Neuron (in vitro differentiated cells): ENCODE measurements at regions not wholly inside any gene's neighbourhood (a gene's known extent, or its start where the extent isn't known, plus 50 kb on each side); places are given as distances from the start of the nearest gene placed in this dataset.

Experiments
- H2AFZ ChIP-seq: one replicate; pipeline ENCODE4 v1.6.1; 2013; ENCODE audit warnings: low read depth, mild to moderate bottlenecking, inconsistent platforms, low read length, moderate library complexity
- H3K27me3 ChIP-seq: one replicate; pipeline ENCODE4 v1.6.1; 2013; ENCODE audit warnings: low read length; ENCODE audit not compliant: insufficient read depth
- H3K36me3 ChIP-seq: one replicate; pipeline ENCODE4 v1.6.1; 2013; ENCODE audit warnings: low read length; ENCODE audit not compliant: insufficient read depth
- H3K4me1 ChIP-seq: one replicate; pipeline ENCODE4 v1.6.1; 2013; ENCODE audit warnings: low read length; ENCODE audit not compliant: insufficient read depth
- H3K4me3 ChIP-seq: 2 replicates; pipeline ENCODE4 v1.5.1; 2013; ENCODE audit warnings: mild to moderate bottlenecking, low read length, moderate library complexity
- H3K9me3 ChIP-seq: one replicate; pipeline ENCODE4 v1.6.1; 2013; ENCODE audit warnings: low read length

DNA sequence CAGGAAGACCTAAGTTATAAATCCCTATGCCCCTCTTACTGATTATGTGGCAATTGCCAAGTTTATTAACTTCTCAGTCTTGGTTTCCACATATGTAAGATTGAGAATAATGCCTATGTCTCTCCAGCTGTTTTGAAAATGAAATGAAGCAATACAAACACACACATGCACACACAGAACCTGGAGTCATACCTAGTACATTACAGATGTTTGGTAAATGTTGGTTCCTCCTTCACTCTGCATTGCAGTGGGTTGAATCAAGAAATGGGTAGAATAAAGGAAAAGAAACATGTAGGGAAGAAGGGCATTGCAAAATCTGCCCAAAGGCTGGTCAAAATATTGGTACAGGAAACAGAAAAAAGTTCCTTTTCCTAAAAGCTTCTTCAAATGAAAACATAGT is 309.9 kb upstream of the EMCN start:
- Histone ChIP-seq H3K4me3 (no peak overlapping the region), H2AFZ (no peak overlapping the region), H3K27me3 (no peaks in the 10 kb centered on the region), H3K9me3 (no peaks in the 10 kb centered on the region), H3K36me3 (no peaks in the 10 kb centered on the region), H3K4me1 (peaks cover 8% of the 10 kb centered on the region)

DNA sequence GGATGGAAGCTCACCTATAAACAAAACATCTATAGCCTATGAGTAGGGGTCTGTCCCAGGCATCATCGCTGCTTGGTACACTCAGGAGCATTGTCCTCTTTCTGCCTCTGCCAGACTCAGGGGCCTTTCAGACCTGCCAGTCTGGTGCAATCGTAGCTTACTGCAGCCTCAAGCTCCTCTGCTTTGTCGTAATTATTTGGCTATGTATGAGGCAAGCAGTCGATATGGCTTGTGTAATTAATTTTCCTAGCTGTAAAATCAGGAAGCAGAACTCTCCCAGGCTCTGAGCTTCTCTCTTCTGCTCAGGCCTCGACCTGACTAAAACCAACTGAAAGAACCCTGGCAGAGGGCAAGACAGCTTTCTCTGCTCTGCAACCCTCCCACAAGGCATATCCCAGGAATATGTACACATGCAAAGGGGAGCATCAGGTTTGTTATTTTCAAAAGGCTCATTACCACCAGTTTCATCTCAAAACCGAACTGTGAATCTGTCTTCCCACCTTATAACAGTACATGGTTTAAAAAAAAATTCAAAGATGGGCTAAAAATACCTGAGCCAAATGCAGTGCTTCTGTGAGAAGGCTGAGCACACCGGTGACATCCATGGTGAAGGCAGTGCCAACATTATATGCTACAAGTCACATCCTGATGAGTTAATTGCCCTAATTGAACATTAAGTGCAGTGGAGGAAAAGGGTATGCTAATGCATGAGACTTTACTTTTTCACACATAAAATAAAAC is 309.2 kb upstream of the EMCN start:
- no peak overlapping the region for H3K4me3 ChIP-seq
- no peak overlapping the region for H2AFZ ChIP-seq
- peaks cover 8% of the 10 kb centered on the region for H3K4me1 ChIP-seq
- no peaks in the 10 kb centered on the region for H3K27me3 ChIP-seq
- no peaks in the 10 kb centered on the region for H3K9me3 ChIP-seq
- H3K36me3 ChIP-seq: no peaks in the 10 kb centered on the region

DNA sequence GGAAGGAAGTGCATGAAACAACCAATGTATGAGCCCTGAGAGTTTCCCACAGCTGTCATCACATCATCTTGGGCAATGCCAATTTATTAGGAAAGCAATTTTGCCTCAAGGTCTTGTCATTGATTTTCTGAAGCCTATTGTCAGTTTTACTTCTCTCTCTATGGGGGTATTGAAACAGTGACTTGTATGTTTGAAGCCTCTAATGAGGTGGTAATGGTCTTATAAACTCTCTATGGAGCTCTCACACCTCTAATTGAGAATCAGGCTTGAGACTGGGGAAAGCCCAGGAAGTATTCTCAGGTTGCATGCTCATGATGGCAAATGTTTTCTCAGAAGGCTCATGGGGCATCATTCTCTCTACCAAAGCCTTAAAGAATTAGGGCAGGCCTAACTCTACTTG is 308.2 kb upstream of the EMCN start:
- no peak overlapping the region for H2AFZ ChIP-seq
- no peak overlapping the region for H3K4me3 ChIP-seq
- no peaks in the 10 kb centered on the region for H3K27me3 ChIP-seq
- peaks cover 8% of the 10 kb centered on the region for H3K4me1 ChIP-seq
- no peaks in the 10 kb centered on the region for H3K9me3 ChIP-seq
- no peaks in the 10 kb centered on the region for H3K36me3 ChIP-seq

DNA sequence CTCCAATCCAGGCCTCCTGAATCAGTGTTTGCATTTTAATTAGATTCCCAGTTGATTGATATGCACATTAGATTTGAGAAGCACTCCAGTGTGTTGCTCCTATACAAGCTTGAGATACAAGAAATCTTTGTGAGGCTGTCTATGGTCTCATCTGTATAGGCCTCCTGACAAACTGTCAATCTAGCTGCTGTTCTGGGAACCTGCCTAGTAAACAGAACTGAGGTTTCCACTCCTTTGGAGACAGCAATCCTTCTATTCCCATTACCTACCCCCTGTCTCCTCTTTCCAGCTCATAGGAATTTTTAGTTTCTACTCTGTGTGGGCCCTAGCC is 306.1 kb upstream of the EMCN start:
- Histone ChIP-seq H3K9me3 (no peaks in the 10 kb centered on the region), H3K4me1 (peaks cover 8% of the 10 kb centered on the region), H2AFZ (peak overlapping the region; percentile 51), H3K4me3 (no peak overlapping the region), H3K27me3 (no peaks in the 10 kb centered on the region), H3K36me3 (no peaks in the 10 kb centered on the region)

DNA sequence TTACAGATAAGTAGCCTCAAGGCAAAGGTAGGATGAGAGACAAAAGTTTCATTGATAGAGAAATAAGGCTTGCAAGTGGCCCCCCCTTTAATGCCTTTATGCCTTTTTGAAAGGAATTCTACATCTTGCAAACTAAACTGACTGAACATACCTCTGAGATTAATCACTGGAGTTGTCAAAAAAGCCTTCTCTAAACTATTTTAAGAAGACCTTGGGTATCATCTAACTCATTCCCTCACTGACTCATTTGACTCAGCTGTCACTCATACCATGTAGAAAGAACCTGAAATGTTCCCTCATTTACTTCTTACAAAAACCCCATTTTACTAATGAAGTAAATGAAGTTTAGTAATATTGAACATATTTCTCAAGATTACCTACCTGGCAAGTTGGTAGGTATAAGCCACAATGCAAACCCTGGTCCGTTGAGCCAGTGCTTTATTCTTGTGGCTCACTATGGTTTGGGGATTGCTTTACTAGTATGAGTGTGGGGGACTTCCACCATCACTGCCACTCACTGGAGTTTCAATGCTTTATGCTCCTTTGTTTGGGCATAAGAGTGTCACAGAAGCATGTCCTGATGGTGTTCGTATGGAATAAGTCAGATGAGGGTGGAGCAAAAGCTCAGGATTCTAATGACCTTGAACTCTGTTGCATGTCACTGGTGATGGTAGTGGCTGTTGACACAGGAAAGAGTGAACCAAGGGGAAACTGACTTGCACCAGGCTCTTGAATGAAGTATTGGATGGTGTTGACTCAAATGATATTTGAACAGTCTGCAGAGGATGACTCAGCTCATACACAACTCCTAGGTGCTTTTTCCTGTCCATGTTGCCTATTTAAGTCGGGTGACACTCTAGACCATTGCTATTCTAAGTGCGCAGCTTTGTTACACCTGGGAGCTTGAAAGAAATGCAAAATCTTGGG is 305.5 kb upstream of the EMCN start:
- Histone ChIP-seq H3K27me3 (no peaks in the 10 kb centered on the region), H2AFZ (peak overlapping the region; percentile 51), H3K36me3 (no peaks in the 10 kb centered on the region), H3K9me3 (no peaks in the 10 kb centered on the region), H3K4me3 (no peak overlapping the region), H3K4me1 (peaks cover 8% of the 10 kb centered on the region)

DNA sequence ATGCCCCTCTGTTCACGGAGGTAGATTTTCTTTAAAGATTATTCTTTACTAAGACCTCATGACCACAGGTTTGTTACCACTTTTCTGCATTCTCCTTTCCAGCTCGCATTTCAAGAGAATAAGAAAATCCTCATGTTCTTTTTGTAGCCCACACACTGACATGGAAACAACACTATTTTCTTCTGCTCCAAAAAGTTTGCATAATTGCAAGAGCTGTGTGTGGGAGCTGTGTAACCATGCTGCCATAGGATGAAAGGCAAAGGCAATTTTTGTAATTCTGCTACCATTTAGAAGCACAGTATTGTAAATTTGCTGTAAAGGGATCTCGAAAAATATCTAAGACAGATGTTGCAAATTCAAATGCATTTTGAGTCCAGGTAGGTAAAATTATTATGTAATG is 302.4 kb upstream of the EMCN start:
- no peaks in the 10 kb centered on the region for H3K36me3 ChIP-seq
- no peaks in the 10 kb centered on the region for H3K27me3 ChIP-seq
- peaks cover 8% of the 10 kb centered on the region for H3K4me1 ChIP-seq
- H3K4me3 ChIP-seq: no peak overlapping the region
- H2AFZ ChIP-seq: no peak overlapping the region
- no peaks in the 10 kb centered on the region for H3K9me3 ChIP-seq

DNA sequence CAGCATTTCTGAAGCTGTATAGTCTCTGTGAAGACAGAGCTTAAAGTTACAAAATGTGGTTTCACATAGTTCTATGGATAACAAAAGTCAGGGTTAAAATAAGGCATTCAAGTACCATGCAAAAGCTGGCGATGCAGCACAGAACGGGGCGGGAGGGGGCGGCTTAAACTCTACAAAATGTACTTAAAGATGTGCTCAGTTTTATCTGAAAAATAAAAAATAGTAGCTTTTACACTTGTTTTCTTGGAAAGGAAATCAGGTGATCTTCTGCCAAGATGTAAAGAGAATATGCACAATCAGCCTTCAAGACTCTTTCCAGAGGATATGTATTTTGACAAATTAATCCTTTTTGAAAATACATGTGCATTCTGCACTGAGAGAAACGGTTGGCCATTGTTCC is 301.7 kb upstream of the EMCN start:
- Histone ChIP-seq H2AFZ (no peak overlapping the region), H3K4me1 (peaks cover 8% of the 10 kb centered on the region), H3K27me3 (no peaks in the 10 kb centered on the region), H3K9me3 (no peaks in the 10 kb centered on the region), H3K36me3 (no peaks in the 10 kb centered on the region), H3K4me3 (no peak overlapping the region)

DNA sequence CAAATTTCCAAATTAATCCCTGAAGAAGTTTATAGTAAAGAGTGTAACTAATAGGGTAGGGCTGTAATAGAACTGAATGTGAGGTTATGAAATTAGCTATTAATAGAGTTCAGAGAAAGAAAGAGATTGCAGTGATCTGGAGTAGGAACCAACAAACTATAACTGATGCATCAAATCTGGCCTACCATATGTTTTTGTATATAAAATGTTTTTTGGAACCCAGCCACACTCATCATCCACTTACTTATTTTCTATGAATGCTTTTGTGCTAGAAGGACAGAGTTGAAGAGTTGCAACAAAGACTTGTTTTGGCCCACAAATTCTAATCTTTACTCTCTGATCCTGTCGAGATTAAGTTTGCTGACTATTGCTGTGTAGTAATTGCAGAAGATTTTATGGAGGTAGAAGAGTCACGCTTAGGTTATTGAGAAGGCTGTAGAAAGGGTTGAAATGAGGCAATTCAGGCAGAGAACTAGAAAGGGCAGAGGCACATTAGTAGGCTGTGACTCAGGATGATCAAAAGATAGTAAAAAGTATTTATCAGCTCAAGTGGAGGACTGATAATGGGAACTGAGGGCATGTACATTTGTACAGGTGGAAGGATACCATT is 298.7 kb upstream of the EMCN start:
- no peaks in the 10 kb centered on the region for H3K36me3 ChIP-seq
- no peak overlapping the region for H3K4me3 ChIP-seq
- no peaks in the 10 kb centered on the region for H3K27me3 ChIP-seq
- H2AFZ ChIP-seq: no peak overlapping the region
- H3K9me3 ChIP-seq: no peaks in the 10 kb centered on the region
- peaks cover 3% of the 10 kb centered on the region for H3K4me1 ChIP-seq

DNA sequence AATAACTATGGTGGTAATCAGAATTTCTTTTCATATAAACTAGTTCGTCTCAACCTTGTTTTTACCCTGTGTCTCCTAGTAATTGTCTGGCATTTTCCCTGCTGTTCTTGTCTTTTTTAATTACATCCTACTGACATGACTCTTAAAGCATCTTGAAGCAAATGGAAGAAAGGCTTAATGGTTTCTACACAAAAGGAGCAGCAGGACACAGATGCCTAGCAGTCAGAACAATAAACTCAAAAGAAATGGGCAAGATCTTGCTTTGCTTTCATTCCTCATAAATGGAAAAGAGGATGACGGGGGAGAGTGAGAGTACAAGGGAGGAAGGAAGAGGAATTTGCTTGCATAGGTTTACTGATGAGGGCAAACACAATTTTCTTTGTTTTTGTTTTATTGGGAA is 293.2 kb upstream of the EMCN start:
- Histone ChIP-seq H3K4me1 (peaks cover 15% of the 10 kb centered on the region), H3K4me3 (no peak overlapping the region), H3K36me3 (no peaks in the 10 kb centered on the region), H3K27me3 (no peaks in the 10 kb centered on the region), H2AFZ (no peak overlapping the region), H3K9me3 (no peaks in the 10 kb centered on the region)

DNA sequence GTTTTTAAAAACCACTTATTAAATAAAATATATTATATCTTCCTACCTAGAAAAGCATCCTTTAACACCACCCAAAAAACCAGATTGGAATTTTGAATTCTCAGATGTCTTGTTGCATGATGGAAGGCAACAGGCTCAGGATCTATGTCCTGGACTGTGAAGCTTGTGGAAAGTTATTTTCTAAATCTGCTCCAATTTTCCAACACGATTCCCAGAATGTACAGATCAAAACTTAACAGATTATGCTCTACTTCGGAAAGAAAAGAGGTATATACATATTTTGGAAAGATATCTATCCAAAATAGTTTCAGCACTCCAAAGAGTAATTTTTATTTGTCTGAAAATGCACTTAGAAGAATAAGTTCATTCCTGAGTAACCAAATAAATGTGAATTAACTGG is 291.7 kb upstream of the EMCN start:
- Histone ChIP-seq H3K27me3 (no peaks in the 10 kb centered on the region), H3K4me1 (peaks cover 15% of the 10 kb centered on the region), H2AFZ (no peak overlapping the region), H3K9me3 (no peaks in the 10 kb centered on the region), H3K36me3 (no peaks in the 10 kb centered on the region), H3K4me3 (no peak overlapping the region)

DNA sequence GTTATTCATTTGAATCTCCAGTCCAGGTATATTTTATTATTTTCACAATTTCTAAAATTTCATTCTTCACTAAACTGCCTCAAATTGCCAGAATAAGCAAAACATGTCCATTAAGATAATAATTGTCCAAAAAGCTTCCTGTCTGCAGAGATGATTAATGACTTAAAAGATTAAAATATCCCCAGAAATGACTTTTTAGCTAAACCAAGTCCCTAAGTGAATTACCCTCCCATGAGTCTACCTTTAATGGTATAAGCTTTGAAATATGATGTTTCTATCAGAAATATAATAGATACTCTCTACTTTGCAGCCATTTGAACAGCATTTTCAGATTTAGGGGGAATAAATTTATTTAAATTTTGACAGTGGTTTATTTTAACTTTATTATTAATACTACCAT is 289.2 kb upstream of the EMCN start:
- Histone ChIP-seq H3K36me3 (no peaks in the 10 kb centered on the region), H3K4me3 (no peak overlapping the region), H2AFZ (no peak overlapping the region), H3K27me3 (no peaks in the 10 kb centered on the region), H3K9me3 (no peaks in the 10 kb centered on the region), H3K4me1 (peaks cover 15% of the 10 kb centered on the region)

DNA sequence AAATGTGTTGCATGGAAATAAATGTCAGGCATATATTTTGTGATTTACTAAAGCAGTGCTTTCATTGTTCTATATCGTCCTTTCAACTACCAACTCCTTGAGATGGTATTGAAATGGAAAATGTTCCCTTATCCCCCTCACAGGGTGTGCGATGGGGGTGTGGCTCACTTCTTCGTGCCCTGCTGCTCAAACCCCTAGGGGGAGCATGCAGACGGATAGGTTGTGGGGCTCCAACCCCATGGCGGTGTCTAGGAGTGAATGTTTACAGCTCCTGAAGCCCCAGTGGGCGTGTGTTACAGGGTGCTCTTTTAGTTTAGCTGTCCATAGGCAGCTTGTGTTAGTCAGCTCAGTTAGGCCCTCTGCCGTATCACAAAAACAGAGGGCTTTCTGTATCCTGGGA is 287.7 kb upstream of the EMCN start:
- H3K4me1 ChIP-seq: peaks cover 2% of the 10 kb centered on the region
- H3K36me3 ChIP-seq: no peaks in the 10 kb centered on the region
- no peaks in the 10 kb centered on the region for H3K9me3 ChIP-seq
- H2AFZ ChIP-seq: no peak overlapping the region
- H3K4me3 ChIP-seq: no peak overlapping the region
- H3K27me3 ChIP-seq: no peaks in the 10 kb centered on the region

DNA sequence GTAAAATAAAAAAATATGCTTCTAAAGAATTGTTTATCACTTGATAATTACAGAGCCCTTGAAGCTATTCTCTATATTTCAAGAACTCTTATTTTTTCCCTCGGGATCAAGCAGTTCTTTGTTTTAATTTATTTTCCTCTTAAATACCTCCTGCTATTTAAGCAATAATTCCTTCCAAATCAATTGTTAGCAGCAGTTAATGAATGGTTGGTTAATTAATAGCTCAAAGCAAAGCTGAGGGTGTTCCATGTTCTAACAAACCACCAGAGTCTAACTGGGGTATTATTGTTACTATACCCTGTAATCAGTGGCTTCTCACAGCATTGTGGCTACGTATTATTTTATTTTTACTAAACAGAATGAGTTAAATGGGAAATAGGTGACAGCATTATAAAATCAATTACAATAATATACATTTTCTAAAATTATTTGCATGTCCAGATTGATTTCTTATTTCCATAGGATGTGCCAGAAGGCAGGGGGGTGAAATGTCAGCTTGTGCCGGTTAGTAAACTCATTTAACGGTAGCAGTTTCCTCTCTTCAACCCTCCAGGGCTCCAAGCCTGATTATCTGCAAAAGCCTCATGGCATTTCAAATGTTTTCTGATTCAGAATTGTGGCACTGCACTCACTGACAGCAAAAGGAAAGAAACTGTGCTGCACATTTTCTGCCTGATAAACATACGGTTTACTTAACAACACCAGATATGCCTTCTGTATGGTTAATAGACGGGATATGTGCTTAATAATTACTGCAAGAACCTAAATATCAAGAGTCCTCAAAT is 286.9 kb upstream of the EMCN start:
- Histone ChIP-seq H3K4me1 (no peaks in the 10 kb centered on the region), H3K36me3 (no peaks in the 10 kb centered on the region), H2AFZ (no peak overlapping the region), H3K4me3 (no peak overlapping the region), H3K9me3 (no peaks in the 10 kb centered on the region), H3K27me3 (no peaks in the 10 kb centered on the region)
